Karpas-422 (cell line): ENCODE measurements at regions not wholly inside any gene's neighbourhood (a gene's known extent, or its start where the extent isn't known, plus 50 kb on each side); places are given as distances from the start of the nearest gene placed in this dataset.

Experiments
- DNase-seq: peaks from one replicate; pipeline ENCODE4 v3.0.0-alpha.2; 2015
- H2AFZ ChIP-seq: fragments of 200-600 bp; sonication (generic); 2 replicates; pipeline ENCODE4 v1.6.1; 2014; ENCODE audit warnings: antibody characterized with exemption, low read length, mixed read lengths
- H3K27ac ChIP-seq: fragments of 200-600 bp; sonication (generic); 2 replicates; pipeline ENCODE4 v1.5.1; 2014; ENCODE audit warnings: mild to moderate bottlenecking, low read length, moderate library complexity
- H3K27me3 ChIP-seq: fragments of 200-600 bp; sonication (generic); 2 replicates; pipeline ENCODE4 v1.6.1; 2014; ENCODE audit warnings: low read length, mixed read lengths
- H3K36me3 ChIP-seq: fragments of 200-600 bp; sonication (generic); 2 replicates; pipeline ENCODE4 v1.6.1; 2014; ENCODE audit warnings: low read length, mixed read lengths; ENCODE audit not compliant: insufficient read depth
- H3K4me1 ChIP-seq: fragments of 200-600 bp; sonication (generic); 2 replicates; pipeline ENCODE4 v1.6.1; 2014; ENCODE audit warnings: mild to moderate bottlenecking, low read length, mixed read lengths
- H3K4me2 ChIP-seq: fragments of 200-600 bp; sonication (generic); 2 replicates; pipeline ENCODE4 v1.6.1; 2014; ENCODE audit warnings: low read length, low read depth, mild to moderate bottlenecking; ENCODE audit not compliant: poor library complexity, severe bottlenecking
- H3K4me3 ChIP-seq: fragments of 200-600 bp; sonication (generic); 2 replicates; pipeline ENCODE4 v1.5.1; 2014; ENCODE audit warnings: mild to moderate bottlenecking, antibody characterized with exemption, low read length, mixed read lengths
- H3K79me2 ChIP-seq: fragments of 200-600 bp; sonication (generic); 2 replicates; pipeline ENCODE4 v1.6.1; 2014; ENCODE audit warnings: mild to moderate bottlenecking, low read length, mixed read lengths
- H3K9ac ChIP-seq: fragments of 200-600 bp; sonication (generic); 2 replicates; pipeline ENCODE4 v1.6.0; 2014; ENCODE audit warnings: low read length
- H3K9me2 ChIP-seq: fragments of 200-600 bp; sonication (generic), shearing (Covaris generic); replicated peaks from 2 replicates; pipeline ENCODE4 v1.6.0; 2014; ENCODE audit warnings: mild to moderate bottlenecking, low read length, moderate library complexity; ENCODE audit not compliant: insufficient read depth
- H3K9me3 ChIP-seq: fragments of 300-700, 200-600 bp; sonication (generic); 2 replicates; pipeline ENCODE4 v1.6.1; 2014; ENCODE audit warnings: low read length, mixed read lengths
- H4K20me1 ChIP-seq: fragments of 200-600 bp; sonication (generic); 2 replicates; pipeline ENCODE4 v1.6.1; 2014; ENCODE audit warnings: mild to moderate bottlenecking, antibody characterized with exemption, low read length, low read depth; ENCODE audit not compliant: insufficient read depth

DNA sequence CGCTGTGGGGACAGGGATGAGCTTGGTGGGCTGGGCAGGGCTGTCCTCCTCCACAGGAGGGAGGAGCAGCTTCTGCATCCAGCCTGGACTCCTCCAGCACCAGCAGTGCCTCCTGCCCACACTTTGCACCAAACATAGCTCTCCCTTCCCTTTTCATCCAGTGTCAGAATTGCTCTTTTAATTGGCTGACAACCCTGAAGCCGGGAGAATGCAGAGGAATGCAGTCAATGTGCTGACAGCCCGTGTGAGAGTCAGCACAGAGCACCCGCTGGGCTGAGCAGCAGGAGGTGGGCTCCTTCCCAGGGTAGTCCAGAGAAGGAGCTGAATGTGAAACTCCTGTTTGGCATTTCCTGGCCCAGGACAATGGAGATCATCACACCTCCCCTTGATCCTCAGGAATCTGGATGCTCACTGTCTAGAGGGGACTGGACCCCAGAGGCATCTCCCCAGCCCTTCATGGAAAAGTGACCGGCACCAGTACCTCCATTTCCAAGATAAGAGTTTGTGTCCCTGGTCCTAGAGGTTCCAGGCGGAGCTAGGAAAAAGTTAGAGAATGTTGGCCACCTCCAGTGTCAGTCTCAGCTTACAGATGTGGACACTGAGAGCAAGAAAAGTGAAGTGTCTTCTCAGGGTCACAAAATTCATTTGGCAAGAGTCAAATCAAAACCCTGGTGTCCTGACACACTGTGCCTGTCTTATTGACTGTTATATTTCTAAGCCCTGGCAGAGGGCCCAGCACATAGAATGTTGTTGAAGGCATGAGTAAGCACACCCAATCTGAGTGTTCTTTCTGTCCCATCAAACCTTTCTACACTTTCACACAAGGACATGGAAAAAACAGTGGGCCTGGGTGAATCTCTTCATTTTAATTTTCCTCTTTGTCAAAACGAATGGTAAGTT, 202.1 kb downstream of the SNX18 start:
- H3K4me2 ChIP-seq, result no peak overlapping the region
- H3K4me1 ChIP-seq, result no peaks in the 10 kb centered on the region
- H3K27ac ChIP-seq, result no peak overlapping the region
- no peaks in the 10 kb centered on the region for H3K79me2 ChIP-seq
- no peak overlapping the region for H3K9ac ChIP-seq
- H3K9me2 ChIP-seq, result no peaks in the 10 kb centered on the region
- no peaks in the 10 kb centered on the region for H3K27me3 ChIP-seq
- H3K36me3 ChIP-seq, result no peaks in the 10 kb centered on the region
- no peak overlapping the region for H3K4me3 ChIP-seq
- H2AFZ ChIP-seq, result no peak overlapping the region
- DNase-seq, result no peak
- no peaks in the 10 kb centered on the region for H4K20me1 ChIP-seq
- H3K9me3 ChIP-seq, result no peaks in the 10 kb centered on the region

DNA sequence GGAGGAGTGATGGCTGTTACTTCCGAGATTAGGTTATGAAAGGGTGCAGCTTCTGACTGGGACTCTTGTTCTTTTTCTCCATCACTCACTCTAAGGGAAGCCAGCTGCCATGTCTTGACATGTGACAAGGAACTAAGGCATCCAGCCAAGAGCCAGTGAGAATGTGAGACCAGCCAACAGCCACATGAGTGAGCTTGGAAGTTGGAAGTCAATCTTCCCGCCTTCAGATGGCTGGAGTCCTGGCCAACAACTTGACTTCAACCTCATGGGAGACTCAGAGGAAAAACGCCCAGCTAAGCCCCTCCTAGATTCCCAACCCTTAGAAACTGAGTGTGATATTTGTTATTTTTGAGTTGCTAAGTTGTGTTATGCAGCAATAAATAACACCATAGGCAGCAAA, 201.1 kb downstream of the SNX18 start:
- Histone ChIP-seq H3K4me2 (no peak overlapping the region), H4K20me1 (no peaks in the 10 kb centered on the region), H3K4me1 (no peaks in the 10 kb centered on the region), H3K27me3 (no peaks in the 10 kb centered on the region), H3K79me2 (no peaks in the 10 kb centered on the region), H3K9me3 (no peaks in the 10 kb centered on the region), H3K9ac (no peak overlapping the region), H2AFZ (no peak overlapping the region), H3K27ac (no peak overlapping the region), H3K4me3 (no peak overlapping the region), H3K36me3 (no peaks in the 10 kb centered on the region), H3K9me2 (no peaks in the 10 kb centered on the region)
- DNase-seq, result no peak

DNA sequence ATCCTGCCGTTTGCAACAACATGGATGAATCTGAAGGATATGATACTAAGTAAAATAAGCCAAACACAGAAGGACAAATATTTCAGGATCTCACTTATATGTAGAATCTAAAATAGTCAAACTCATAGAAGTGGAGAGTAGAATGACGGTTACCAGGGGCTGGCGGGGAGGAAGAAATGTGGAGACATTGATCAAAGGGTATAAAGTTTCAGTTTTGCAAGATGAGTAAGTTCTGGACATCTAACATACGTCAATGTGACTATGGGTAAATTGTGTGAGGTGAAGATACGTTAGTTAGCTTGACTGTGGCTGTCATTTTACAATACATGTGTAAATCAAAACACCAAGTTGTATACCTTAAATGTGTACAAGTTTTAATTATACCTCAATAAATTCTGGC, 200.3 kb downstream of the SNX18 start:
- H3K27me3 ChIP-seq, result no peaks in the 10 kb centered on the region
- no peak overlapping the region for H3K27ac ChIP-seq
- no peaks in the 10 kb centered on the region for H3K9me2 ChIP-seq
- no peak overlapping the region for H2AFZ ChIP-seq
- H3K4me1 ChIP-seq, result no peaks in the 10 kb centered on the region
- no peak overlapping the region for H3K9ac ChIP-seq
- H3K79me2 ChIP-seq, result no peaks in the 10 kb centered on the region
- DNase-seq, result no peak
- no peak overlapping the region for H3K4me2 ChIP-seq
- H3K9me3 ChIP-seq, result no peaks in the 10 kb centered on the region
- no peaks in the 10 kb centered on the region for H4K20me1 ChIP-seq
- no peak overlapping the region for H3K4me3 ChIP-seq
- no peaks in the 10 kb centered on the region for H3K36me3 ChIP-seq

DNA sequence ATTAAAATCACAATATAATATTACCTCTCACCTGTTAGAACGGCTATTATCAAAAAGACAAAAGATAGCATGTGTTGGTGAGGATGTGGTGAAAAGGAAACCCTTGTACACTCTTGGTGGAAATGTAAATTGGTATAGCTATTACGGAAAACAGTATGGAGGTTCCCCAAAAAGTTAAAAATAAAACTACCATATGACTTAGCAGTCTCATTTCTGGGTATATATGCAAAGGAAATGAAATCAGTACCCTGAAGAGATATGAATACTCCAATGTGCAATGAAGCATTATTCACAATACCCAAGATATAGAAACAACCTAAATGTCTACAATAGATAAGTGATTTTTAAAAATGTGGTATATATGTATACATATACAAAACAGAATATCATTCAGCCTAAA, 199.9 kb downstream of the SNX18 start:
- Histone ChIP-seq H3K36me3 (no peaks in the 10 kb centered on the region), H2AFZ (no peak overlapping the region), H3K4me3 (no peak overlapping the region), H4K20me1 (no peaks in the 10 kb centered on the region), H3K79me2 (no peaks in the 10 kb centered on the region), H3K27me3 (no peaks in the 10 kb centered on the region), H3K27ac (no peak overlapping the region), H3K9ac (no peak overlapping the region), H3K4me2 (no peak overlapping the region), H3K9me3 (no peaks in the 10 kb centered on the region), H3K9me2 (no peaks in the 10 kb centered on the region), H3K4me1 (no peaks in the 10 kb centered on the region)
- no peak for DNase-seq

DNA sequence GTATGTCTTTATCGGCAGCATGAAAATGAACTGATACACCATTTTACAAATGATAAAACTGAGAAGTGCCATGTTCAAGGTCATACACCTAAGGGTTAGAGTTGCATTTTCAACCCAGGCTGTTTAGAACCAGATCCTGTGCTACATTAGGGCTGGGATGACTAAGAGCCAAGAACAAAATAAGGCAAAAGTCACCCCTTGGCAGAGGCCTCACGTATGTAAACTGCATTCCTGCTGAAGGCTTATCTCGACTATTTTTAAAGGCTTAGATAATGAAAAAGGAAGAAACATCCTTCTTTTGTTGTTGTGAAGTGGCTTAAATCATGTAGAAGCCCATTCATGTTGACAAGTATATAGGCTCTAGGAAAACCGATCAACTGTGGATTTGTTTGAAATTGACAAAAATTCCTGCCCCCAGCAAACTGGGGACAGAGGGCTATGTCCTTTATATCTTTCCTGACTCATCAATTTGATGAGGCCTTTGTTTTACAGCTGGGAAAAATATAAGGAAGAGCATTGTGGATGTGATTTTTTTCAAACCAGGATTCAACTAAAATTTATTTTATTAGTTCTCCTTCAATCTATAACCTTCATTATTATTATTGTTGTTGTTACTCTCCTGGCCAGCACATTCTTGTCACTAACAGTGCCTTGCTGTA, 196.5 kb downstream of the SNX18 start:
- DNase-seq, result no peak
- no peaks in the 10 kb centered on the region for H3K4me1 ChIP-seq
- no peak overlapping the region for H3K9ac ChIP-seq
- no peak overlapping the region for H2AFZ ChIP-seq
- H4K20me1 ChIP-seq, result no peaks in the 10 kb centered on the region
- H3K4me2 ChIP-seq, result no peak overlapping the region
- H3K9me2 ChIP-seq, result no peaks in the 10 kb centered on the region
- no peaks in the 10 kb centered on the region for H3K79me2 ChIP-seq
- no peak overlapping the region for H3K4me3 ChIP-seq
- no peaks in the 10 kb centered on the region for H3K9me3 ChIP-seq
- H3K27ac ChIP-seq, result no peak overlapping the region
- no peaks in the 10 kb centered on the region for H3K27me3 ChIP-seq
- no peaks in the 10 kb centered on the region for H3K36me3 ChIP-seq

DNA sequence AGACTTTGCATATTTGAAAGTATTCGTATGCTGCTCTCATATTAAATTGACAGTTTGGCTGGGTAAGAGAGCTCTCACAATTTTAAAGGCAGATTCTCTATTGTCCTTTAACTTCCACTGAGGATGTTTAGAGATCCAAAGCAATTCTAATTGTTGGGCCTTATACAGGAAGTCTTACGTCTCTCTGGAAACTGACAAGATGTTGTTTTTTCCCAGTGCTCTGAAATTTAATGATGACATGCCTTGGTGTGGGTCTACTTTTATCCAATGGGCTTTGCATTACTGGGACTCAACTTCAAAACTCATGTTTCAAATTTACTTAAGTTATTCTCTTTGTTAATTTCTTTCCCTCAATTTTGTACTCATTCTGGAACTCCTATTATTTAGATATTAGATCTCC, 191.5 kb downstream of the SNX18 start:
- Histone ChIP-seq H3K4me1 (no peaks in the 10 kb centered on the region), H3K9ac (no peak overlapping the region), H3K9me2 (no peaks in the 10 kb centered on the region), H3K36me3 (no peaks in the 10 kb centered on the region), H2AFZ (no peak overlapping the region), H3K79me2 (no peaks in the 10 kb centered on the region), H4K20me1 (no peaks in the 10 kb centered on the region), H3K27ac (no peak overlapping the region), H3K4me3 (no peak overlapping the region), H3K4me2 (no peak overlapping the region), H3K9me3 (no peaks in the 10 kb centered on the region), H3K27me3 (no peaks in the 10 kb centered on the region)
- DNase-seq, result no peak

DNA sequence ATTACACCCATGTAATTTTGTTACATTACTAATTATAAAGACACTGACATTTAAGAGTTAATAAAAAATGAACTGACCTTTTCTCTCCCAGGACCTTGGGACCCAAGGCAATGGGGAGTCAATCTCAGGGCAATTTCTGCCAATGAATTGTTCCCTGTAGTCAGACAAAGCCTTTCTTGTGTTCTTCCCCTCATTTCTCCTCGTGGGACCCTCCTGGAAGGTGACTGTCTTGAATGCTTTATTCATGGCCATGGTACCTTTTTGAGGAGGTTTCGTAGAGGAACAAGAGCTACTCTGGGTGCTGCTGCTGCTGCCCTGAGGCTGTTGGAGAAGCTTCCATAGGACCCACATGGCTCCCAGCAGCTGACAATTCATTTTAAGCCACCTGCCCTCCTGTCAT, 190.3 kb downstream of the SNX18 start:
- H3K4me1 ChIP-seq, result no peaks in the 10 kb centered on the region
- no peaks in the 10 kb centered on the region for H3K9me2 ChIP-seq
- H3K36me3 ChIP-seq, result no peaks in the 10 kb centered on the region
- no peaks in the 10 kb centered on the region for H3K27me3 ChIP-seq
- no peaks in the 10 kb centered on the region for H3K79me2 ChIP-seq
- no peak for DNase-seq
- H2AFZ ChIP-seq, result no peak overlapping the region
- no peak overlapping the region for H3K4me3 ChIP-seq
- no peak overlapping the region for H3K27ac ChIP-seq
- no peak overlapping the region for H3K4me2 ChIP-seq
- no peaks in the 10 kb centered on the region for H4K20me1 ChIP-seq
- no peaks in the 10 kb centered on the region for H3K9me3 ChIP-seq
- H3K9ac ChIP-seq, result no peak overlapping the region

DNA sequence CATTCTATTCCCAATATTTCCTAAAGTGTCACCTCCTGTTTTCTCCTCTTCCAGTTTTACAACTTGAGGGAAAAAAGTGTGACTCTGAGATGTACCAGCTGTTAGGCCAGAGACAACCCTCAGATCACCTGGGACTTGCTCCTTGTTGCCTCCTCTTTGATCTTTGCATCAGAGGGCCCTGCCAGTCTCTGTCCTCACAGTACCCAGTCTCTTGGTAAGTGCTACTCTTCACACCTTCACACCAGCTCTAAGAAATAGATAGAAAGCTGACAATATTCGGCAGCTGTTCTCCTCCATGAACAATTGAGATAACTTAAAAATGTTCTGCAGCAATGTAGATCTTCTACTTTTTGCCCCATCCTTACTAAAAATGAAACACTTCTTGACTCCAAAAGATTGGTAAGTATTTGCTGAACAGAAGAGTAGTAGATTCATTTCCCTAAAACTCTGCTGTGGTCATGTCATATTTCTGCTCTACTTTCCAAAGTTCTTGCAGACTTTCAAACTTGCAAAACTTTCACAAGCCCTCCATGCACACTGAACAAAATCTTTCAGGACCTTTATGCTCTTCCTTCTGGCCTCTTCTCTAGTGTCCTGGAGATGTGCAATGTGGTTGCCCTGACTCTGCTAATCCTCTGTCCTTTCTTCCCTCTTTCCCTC, 188.6 kb downstream of the SNX18 start:
- H4K20me1 ChIP-seq, result no peaks in the 10 kb centered on the region
- no peaks in the 10 kb centered on the region for H3K36me3 ChIP-seq
- H3K27ac ChIP-seq, result no peak overlapping the region
- H2AFZ ChIP-seq, result no peak overlapping the region
- no peak for DNase-seq
- H3K27me3 ChIP-seq, result no peaks in the 10 kb centered on the region
- no peak overlapping the region for H3K9ac ChIP-seq
- no peaks in the 10 kb centered on the region for H3K79me2 ChIP-seq
- H3K9me2 ChIP-seq, result no peaks in the 10 kb centered on the region
- H3K4me1 ChIP-seq, result no peaks in the 10 kb centered on the region
- no peak overlapping the region for H3K4me3 ChIP-seq
- no peaks in the 10 kb centered on the region for H3K9me3 ChIP-seq
- H3K4me2 ChIP-seq, result no peak overlapping the region
